ENCODE measurements at regions not wholly inside any gene's neighbourhood (a gene's known extent, or its start where the extent isn't known, plus 50 kb on each side); places are given as distances from the start of the nearest gene placed in this dataset.

GRCh38 chr5:89711526-89711925 lies 698.0 kb downstream of the CETN3 start:
- dilution Hi-C loops (cut with HindIII; ENCODE audit: low sequenced_read_pairs, unreplicated experiment), result no loop called here
- BruUV-seq (replicated peaks), result no TSS peak
- H3K9ac ChIP-seq (ENCODE audit: low read depth, low read length), result no peak overlapping the region
- no peak overlapping the region for H3K4me3 ChIP-seq (ENCODE audit: insufficient read depth, low read depth, low read length)
- H3K18ac ChIP-seq (ENCODE audit: low read depth, low read length), result no peak overlapping the region
- in situ Hi-C loops (cut with MboI; ENCODE audit: low sequenced_read_pairs), result no loop called here
- no peak overlapping the region for H4K91ac ChIP-seq (ENCODE audit: insufficient read depth, low read depth, low read length)
- no peak overlapping the region for H2BK15ac ChIP-seq (ENCODE audit: low read depth, low read length)
- no peak overlapping the region for H3K14ac ChIP-seq (replicated peaks; ENCODE audit: low read depth, low read length)
- no peak overlapping the region for H4K5ac ChIP-seq (ENCODE audit: low read depth, low read length)
- no CpG with 5 or more reads among the region's 1 CpG for WGBS, 2 experiments (ENCODE audit: extremely low coverage in 2 of 2, insufficient read length in 1 of 2)
- H3K4me2 ChIP-seq (ENCODE audit: low read depth, low read length), result no peak overlapping the region
- intact Hi-C loops (cut with micrococcal nuclease), result no loop called here
- no peak overlapping the region for H2BK120ac ChIP-seq (ENCODE audit: low read depth, low read length)
- DNase-seq, result no peak
- H3K9me1 ChIP-seq (ENCODE audit: insufficient read depth, low read length), result no peaks in the 10 kb centered on the region
- no peak overlapping the region for H2BK20ac ChIP-seq (ENCODE audit: low read depth, low read length)
- ATAC-seq (ENCODE audit: low read depth), result no peak
- no peaks in the 10 kb centered on the region for H3K4me1 ChIP-seq (ENCODE audit: control insufficient read depth, insufficient read depth, low read length)
- H2AK5ac ChIP-seq (ENCODE audit: low read depth, low read length), result no peak overlapping the region
- H2AFZ ChIP-seq (replicated peaks; ENCODE audit: low read length, poor library complexity), result no peak overlapping the region
- no peaks in the 10 kb centered on the region for H3K36me3 ChIP-seq (ENCODE audit: control insufficient read depth, insufficient read depth, low read length)
- TF ChIP-seq ELK1 (IDR thresholded peaks at IDR 0.05; ENCODE audit: borderline replicate concordance, low read depth, low read length), result no peak
- TF ChIP-seq RFX5 (IDR thresholded peaks at IDR 0.05; ENCODE audit: low read depth, low read length), result no peak
- no peak for TF ChIP-seq USF2 (IDR thresholded peaks at IDR 0.05; ENCODE audit: low read depth, low read length)
- CTCF ChIA-PET, result no interaction called here
- no peak overlapping the region for H3K27ac ChIP-seq (ENCODE audit: insufficient read depth, low read length)
- no peak overlapping the region for H2AK9ac ChIP-seq (replicated peaks; ENCODE audit: low read depth, low read length, poor library complexity)
- no peak overlapping the region for H4K8ac ChIP-seq (ENCODE audit: low read depth in 2 of 2, low read length in 2 of 2)
- H4K20me1 ChIP-seq (ENCODE audit: insufficient read depth, low read length), result no peaks in the 10 kb centered on the region
- no peaks in the 10 kb centered on the region for H3K79me1 ChIP-seq (ENCODE audit: low read depth in 1 of 2, low read length in 2 of 2)
- no peak overlapping the region for H3K4ac ChIP-seq (ENCODE audit: low read depth, low read length)
- POLR2A ChIA-PET (ENCODE audit: unreplicated experiment), result no interaction called here
- no peaks in the 10 kb centered on the region for H3K27me3 ChIP-seq (ENCODE audit: control insufficient read depth, insufficient read depth, low read length)
- no peaks in the 10 kb centered on the region for H3K9me3 ChIP-seq (ENCODE audit: control insufficient read depth, insufficient read depth, low read length)
- H2BK5ac ChIP-seq (ENCODE audit: low read depth, low read length, poor library complexity, severe bottlenecking), result no peak overlapping the region
- H3K56ac ChIP-seq (ENCODE audit: extremely low read depth, insufficient read depth, low read length), result no peak overlapping the region
- no peak overlapping the region for H3K23ac ChIP-seq (ENCODE audit: low read depth, low read length)
